Amygdala (tissue), 56 donors: ENCODE measurements at regions not wholly inside any gene's neighbourhood (a gene's known extent, or its start where the extent isn't known, plus 50 kb on each side); places are given as distances from the start of the nearest gene placed in this dataset.

Experiments
- DNase-seq, 56 donors: peaks; one replicate each; lab custom pipeline; 2025; lab: John Stamatoyannopoulos, UW

- no peak for DNase-seq
Observed at GRCh38 chr4:11768251-11768972, 339.7 kb upstream of the HS3ST1 start.

- DNase-seq, result peak in 3 of 56 donors; percentile 0 to 1 (median 0)
Observed at GRCh38 chr4:11765849-11766453, 337.3 kb upstream of the HS3ST1 start.

GRCh38 chr4:11748164-11748872 lies 319.6 kb upstream of the HS3ST1 start:
- no peak for DNase-seq

GRCh38 chr4:11746734-11747133 lies 318.0 kb upstream of the HS3ST1 start:
- no peak for DNase-seq

GRCh38 chr4:11743976-11744375 lies 315.3 kb upstream of the HS3ST1 start:
- DNase-seq, result no peak

- no peak for DNase-seq
Observed at GRCh38 chr4:11743236-11743635, 314.5 kb upstream of the HS3ST1 start.

- DNase-seq, result no peak
Observed at GRCh38 chr4:11741190-11741652, 312.5 kb upstream of the HS3ST1 start.

- DNase-seq, result no peak
Observed at GRCh38 chr4:11739992-11740391, 311.3 kb upstream of the HS3ST1 start.

- no peak for DNase-seq
Observed at GRCh38 chr4:11736978-11737377, 308.3 kb upstream of the HS3ST1 start.

GRCh38 chr4:11735651-11736050 lies 307.0 kb upstream of the HS3ST1 start:
- no peak for DNase-seq

GRCh38 chr4:11732155-11732554 lies 303.5 kb upstream of the HS3ST1 start:
- no peak for DNase-seq

- no peak for DNase-seq
Observed at GRCh38 chr4:11730545-11730944, 301.9 kb upstream of the HS3ST1 start.

GRCh38 chr4:11729548-11729947 lies 300.9 kb upstream of the HS3ST1 start:
- DNase-seq, result no peak

GRCh38 chr4:11727903-11728564 lies 299.3 kb upstream of the HS3ST1 start:
- DNase-seq, result no peak

- DNase-seq, result no peak
Observed at GRCh38 chr4:11724731-11725130, 296.0 kb upstream of the HS3ST1 start.

GRCh38 chr4:11722223-11722622 lies 293.5 kb upstream of the HS3ST1 start:
- DNase-seq, result no peak

- peak in 1 of 56 donors; percentile 1 for DNase-seq
Observed at GRCh38 chr4:11720292-11720691, 291.6 kb upstream of the HS3ST1 start.

GRCh38 chr4:11719879-11720278 lies 291.2 kb upstream of the HS3ST1 start:
- DNase-seq, result no peak

- no peak for DNase-seq
Observed at GRCh38 chr4:11715753-11716521, 287.2 kb upstream of the HS3ST1 start.

- no peak for DNase-seq
Observed at GRCh38 chr4:11710453-11711093, 281.9 kb upstream of the HS3ST1 start.
